K562 (cell line): ENCODE measurements at regions not wholly inside any gene's neighbourhood (a gene's known extent, or its start where the extent isn't known, plus 50 kb on each side); places are given as distances from the start of the nearest gene placed in this dataset.

Experiments used
- ATAC-seq: fragments of 200-7000 bp; cut with Tn5 transposase; 3 replicates; pipeline ENCODE4 v1.9.1; 2020; ENCODE audit warnings: moderate library complexity
- BruUV-seq: library from RNA; stranded (reverse); fragments of 400-500 nt; replicated peaks from 2 replicates; lab custom pipeline; 2021; lab: Mats Ljungman, UMichigan
- CTCF ChIA-PET: fragments of 300-600 bp; formaldehyde crosslinking; extraction: SDS; loops from one replicate; lab custom pipeline; 2021; ENCODE audit warnings: low intra/inter-chr PET ratio; lab: Yijun Ruan, JAX
- POLR2A ChIA-PET: fragments of 300-600, 350-650 bp; sonication (Branson Sonifier 250); formaldehyde crosslinking; extraction: SDS; loops from one replicate; lab custom pipeline; 2021; ENCODE audit warnings: antibody characterized with exemption, inconsistent platforms; lab: Yijun Ruan, JAX
- DNase-seq, 4 experiments: peaks; one replicate each; pipeline versions ENCODE4 v3.0.0 to v3.0.0-alpha.2; 2011 to 2018; ENCODE audit warnings: low spot score in 3 of 4, mixed read lengths in 3 of 4; ENCODE audit errors: extremely low read depth in 1 of 4
- FAIRE-seq: peaks from 2 replicates; lab custom pipeline; 2011; peaks lifted over from hg19 to GRCh38; lab: Jason Lieb, UNC
- H2AFZ ChIP-seq: 2 replicates; pipeline ENCODE4 v1.6.0; 2011; ENCODE audit warnings: low read depth, low read length, control low read depth, inconsistent platforms
- H3K27ac ChIP-seq: fragments of 200-600 bp; 3 replicates; pipeline ENCODE4 v1.8.0; 2011; ENCODE audit warnings: low read depth, mild to moderate bottlenecking, control low read depth, inconsistent platforms, low read length, moderate library complexity, mixed read lengths; ENCODE audit errors: extremely low read depth
- H3K27me3 ChIP-seq, 2 experiments: fragments of 300-600 bp in 1 of 2; 2 replicates in 1 of 2; 3 replicates in 1 of 2; pipeline versions ENCODE4 v1.6.0 to v1.8.0; 2011; ENCODE audit warnings: inconsistent platforms in 2 of 2, low read length in 2 of 2, mild to moderate bottlenecking in 1 of 2, mixed read lengths in 1 of 2, moderate library complexity in 1 of 2; ENCODE audit not compliant: control insufficient read depth in 2 of 2, insufficient read depth in 2 of 2
- H3K36me3 ChIP-seq: fragments of 300-600 bp; 3 replicates; pipeline ENCODE4 v1.8.0; 2011; ENCODE audit warnings: mild to moderate bottlenecking, low read length, inconsistent platforms; ENCODE audit not compliant: control insufficient read depth, insufficient read depth
- H3K4me1 ChIP-seq, 2 experiments: fragments of 200-600 bp in 1 of 2; replicated peaks in 1 of 2; 2 replicates in 1 of 2; 3 replicates in 1 of 2; pipeline versions ENCODE4 v1.5.1 to v1.8.0; 2011; ENCODE audit warnings: inconsistent platforms in 2 of 2, low read length in 2 of 2, mild to moderate bottlenecking in 1 of 2, mixed read lengths in 1 of 2, moderate library complexity in 1 of 2; ENCODE audit not compliant: control insufficient read depth in 2 of 2, insufficient read depth in 2 of 2
- H3K4me2 ChIP-seq: 2 replicates; pipeline ENCODE4 v1.6.1; 2011; ENCODE audit warnings: low read length, control low read depth, inconsistent platforms, mixed read lengths; ENCODE audit not compliant: insufficient read depth
- H3K4me3 ChIP-seq: fragments of 200-600 bp; sonication (generic), shearing (Covaris generic); 2 replicates; pipeline ENCODE4 v1.5.1; 2016; ENCODE audit warnings: control low read depth, inconsistent platforms
- H3K79me2 ChIP-seq: fragments of 200-600 bp; 3 replicates; pipeline ENCODE4 v1.8.0; 2011; ENCODE audit warnings: low read length, inconsistent platforms; ENCODE audit not compliant: control insufficient read depth, insufficient read depth
- H3K9ac ChIP-seq, 2 experiments: 2 replicates each; pipeline versions ENCODE4 v1.6.0 to v1.6.1; 2011; ENCODE audit warnings: low read depth in 2 of 2, low read length in 2 of 2, control low read depth in 1 of 2, inconsistent platforms in 1 of 2, mild to moderate bottlenecking in 1 of 2, mixed read lengths in 1 of 2; ENCODE audit not compliant: insufficient read depth in 1 of 2
- H3K9me1 ChIP-seq: one replicate; pipeline ENCODE4 v1.6.0; 2011; ENCODE audit warnings: inconsistent platforms, mild to moderate bottlenecking, low read length, moderate library complexity; ENCODE audit not compliant: control insufficient read depth, insufficient read depth
- H3K9me3 ChIP-seq: replicated peaks from 2 replicates; pipeline ENCODE4 v1.5.1; 2011; ENCODE audit warnings: low read depth, low read length, inconsistent platforms; ENCODE audit not compliant: control insufficient read depth, insufficient read depth
- H4K20me1 ChIP-seq: replicated peaks from 2 replicates; pipeline ENCODE4 v1.6.1; 2011; ENCODE audit warnings: low read length, inconsistent platforms, mixed read lengths; ENCODE audit not compliant: control insufficient read depth, insufficient read depth
- CBFA2T2 ChIP-seq: fragments of 450-650 bp; conservative IDR thresholded peaks from 2 replicates; pipeline ENCODE4 v1.6.1; 2017; ENCODE audit warnings: mild to moderate bottlenecking
- DIDO1 ChIP-seq: fragments of 450-650 bp; IDR thresholded peaks from 2 replicates; pipeline ENCODE4 v1.6.1; 2016; ENCODE audit warnings: low read depth, missing biosample characterization, missing genetic modification characterization
- DPF2 ChIP-seq: fragments of 450-650 bp; IDR thresholded peaks from 2 replicates; pipeline ENCODE4 v1.6.1; 2016
- ELK1 ChIP-seq: sonication (generic); formaldehyde crosslinking; IDR thresholded peaks from 2 replicates; pipeline ENCODE4 v1.8.1; 2022; ENCODE audit warnings: missing genetic modification reagents
- GTF2E2 ChIP-seq: fragments of 200-800 bp; sonication (Bioruptor generic); IDR thresholded peaks from 2 replicates; pipeline ENCODE4 v1.6.1; 2016; ENCODE audit warnings: missing genetic modification characterization, missing compliant biosample characterization
- KAT2B ChIP-seq: IDR thresholded peaks from one replicate; pipeline ENCODE4 v1.6.1; 2012; ENCODE audit warnings: low read depth, mild to moderate bottlenecking, control low read depth, inconsistent platforms, low read length, moderate library complexity
- L3MBTL2 ChIP-seq: fragments of 450-650 bp; IDR thresholded peaks from 2 replicates; pipeline ENCODE4 v1.6.1; 2016; ENCODE audit warnings: mild to moderate bottlenecking, moderate library complexity
- MECOM ChIP-seq: fragments of 250-450 bp; sonication (Bioruptor Pico); IDR thresholded peaks from 2 replicates; pipeline ENCODE4 v1.8.0; 2022; ENCODE audit warnings: inconsistent platforms
- NELFE ChIP-seq: IDR thresholded peaks from 2 replicates; pipeline ENCODE4 v1.6.1; 2011; ENCODE audit warnings: mild to moderate bottlenecking; ENCODE audit not compliant: insufficient read depth, insufficient read length
- PHB2 ChIP-seq: fragments of 450-650 bp; IDR thresholded peaks from 2 replicates; pipeline ENCODE4 v1.6.1; 2017; ENCODE audit warnings: low read depth
- PHTF2 ChIP-seq: fragments of 250-450 bp; sonication (Bioruptor Pico); IDR thresholded peaks from 2 replicates; pipeline ENCODE4 v1.5.0; 2021; ENCODE audit warnings: mild to moderate bottlenecking
- PML ChIP-seq: IDR thresholded peaks from 2 replicates; pipeline ENCODE4 v1.6.1; 2012; ENCODE audit warnings: low read length, inconsistent platforms
- PPARD ChIP-seq: fragments of 250-450 bp; sonication (Bioruptor Pico); IDR thresholded peaks from 2 replicates; pipeline ENCODE4 v1.8.0; 2022; ENCODE audit warnings: inconsistent platforms, mild to moderate bottlenecking, moderate library complexity
- SMARCB1 ChIP-seq: IDR thresholded peaks from 2 replicates; pipeline ENCODE4 v1.6.1; 2011; ENCODE audit warnings: improper control_type of control experiment, low read depth; ENCODE audit not compliant: insufficient read length
- TGIF2 ChIP-seq: sonication (generic); formaldehyde crosslinking; IDR thresholded peaks from 2 replicates; pipeline ENCODE4 v1.8.1; 2022; ENCODE audit warnings: mild to moderate bottlenecking, missing genetic modification reagents, moderate library complexity
- ZNF143 ChIP-seq: sonication (generic); formaldehyde crosslinking; IDR thresholded peaks from 2 replicates; pipeline ENCODE4 v1.9.0; 2022; ENCODE audit warnings: mild to moderate bottlenecking, missing genetic modification reagents
- ZNF395 ChIP-seq: fragments of 200-800 bp; sonication (Bioruptor generic); IDR thresholded peaks from 2 replicates; pipeline ENCODE4 v1.6.1; 2017; ENCODE audit warnings: missing genetic modification characterization, missing compliant biosample characterization
- ZNF707 ChIP-seq: fragments of 250-450 bp; sonication (Bioruptor Pico); conservative IDR thresholded peaks from 2 replicates; pipeline ENCODE4 v1.8.0; 2022; ENCODE audit warnings: inconsistent platforms, mild to moderate bottlenecking, moderate library complexity
- WGBS: fragments of 100-300 bp; shearing (Covaris generic); methylation state at CpG from one replicate; pipeline ENCODE4 v1.1.6; 2016; ENCODE audit warnings: low coverage, mixed read lengths; ENCODE audit not compliant: insufficient coverage; ENCODE audit errors: missing lambda C conversion rate; 5-methylcytosine and 5-hydroxymethylcytosine counted together
- in situ Hi-C: fragments of 300-500 bp; cut with MboI; formaldehyde crosslinking; loops from 4 replicates; pipeline ENCODE4 v1.15.0; 2018; ENCODE audit warnings: inconsistent platforms, mixed read lengths
- intact Hi-C: fragments of 100-400 bp; cut with micrococcal nuclease; formaldehyde crosslinking; loops from 2 replicates; pipeline ENCODE4 v1.14.2; 2022
- TF ChIP-seq, protein P1 (sequence below): sonication (generic); formaldehyde crosslinking; IDR thresholded peaks from 2 replicates; pipeline ENCODE4 v1.4.0; 2020; ENCODE audit warnings: mild to moderate bottlenecking, missing genetic modification reagents

GRCh38 chrX:95823796-95824195, 860.8 kb upstream of the DIAPH2 start:
- no peak overlapping the region for H3K4me3 ChIP-seq
- H3K4me2 ChIP-seq: no peak overlapping the region
- H3K9me1 ChIP-seq: no peaks in the 10 kb centered on the region
- 6% methylated on average over 1 of the region's 1 CpG for WGBS
- POLR2A ChIA-PET: no interaction called here
- BruUV-seq: no TSS peak
- no peak overlapping the region for H3K9ac ChIP-seq
- no peaks in the 10 kb centered on the region for H3K27me3 ChIP-seq
- intact Hi-C loops (no loop called here), in situ Hi-C loops (no loop called here)
- H3K9me3 ChIP-seq: no peaks in the 10 kb centered on the region
- H2AFZ ChIP-seq: no peak overlapping the region
- no peak for ATAC-seq
- H4K20me1 ChIP-seq: no peaks in the 10 kb centered on the region
- H3K27ac ChIP-seq: no peak overlapping the region
- no peaks in the 10 kb centered on the region for H3K4me1 ChIP-seq
- H3K79me2 ChIP-seq: no peaks in the 10 kb centered on the region
- CTCF ChIA-PET: no interaction called here
- FAIRE-seq: no peak
- DNase-seq: no peak
- TF ChIP-seq PPARD (CRISPR knock-in tag) (no peak), NELFE (no peak), ZNF395 (CRISPR knock-in tag) (no peak), PML (no peak), DIDO1 (tag) (no peak), CBFA2T2 (no peak), SMARCB1 (no peak), PHTF2 (CRISPR knock-in tag) (no peak), ZNF707 (no peak), TGIF2 (CRISPR knock-in tag) (no peak), KAT2B (no peak), ZNF143 (CRISPR knock-in tag) (no peak), L3MBTL2 (no peak), GTF2E2 (no peak), PHB2 (no peak), DPF2 (no peak), ELK1 (CRISPR knock-in tag) (no peak), MECOM (CRISPR knock-in tag) (no peak)
- TF ChIP-seq, protein P1, sequence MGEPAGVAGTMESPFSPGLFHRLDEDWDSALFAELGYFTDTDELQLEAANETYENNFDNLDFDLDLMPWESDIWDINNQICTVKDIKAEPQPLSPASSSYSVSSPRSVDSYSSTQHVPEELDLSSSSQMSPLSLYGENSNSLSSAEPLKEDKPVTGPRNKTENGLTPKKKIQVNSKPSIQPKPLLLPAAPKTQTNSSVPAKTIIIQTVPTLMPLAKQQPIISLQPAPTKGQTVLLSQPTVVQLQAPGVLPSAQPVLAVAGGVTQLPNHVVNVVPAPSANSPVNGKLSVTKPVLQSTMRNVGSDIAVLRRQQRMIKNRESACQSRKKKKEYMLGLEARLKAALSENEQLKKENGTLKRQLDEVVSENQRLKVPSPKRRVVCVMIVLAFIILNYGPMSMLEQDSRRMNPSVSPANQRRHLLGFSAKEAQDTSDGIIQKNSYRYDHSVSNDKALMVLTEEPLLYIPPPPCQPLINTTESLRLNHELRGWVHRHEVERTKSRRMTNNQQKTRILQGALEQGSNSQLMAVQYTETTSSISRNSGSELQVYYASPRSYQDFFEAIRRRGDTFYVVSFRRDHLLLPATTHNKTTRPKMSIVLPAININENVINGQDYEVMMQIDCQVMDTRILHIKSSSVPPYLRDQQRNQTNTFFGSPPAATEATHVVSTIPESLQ (CRISPR knock-in tag): no peak
- no peaks in the 10 kb centered on the region for H3K36me3 ChIP-seq
